Fibroblast of pulmonary artery (primary cell): ENCODE measurements at regions not wholly inside any gene's neighbourhood (a gene's known extent, or its start where the extent isn't known, plus 50 kb on each side); places are given as distances from the start of the nearest gene placed in this dataset.

Source experiments
- DNase-seq: peaks from one replicate; pipeline ENCODE4 v3.0.0-alpha.2; 2010; ENCODE audit warnings: low read depth
- H3K4me3 ChIP-seq: replicated peaks from 2 replicates; pipeline ENCODE4 v1.5.1; 2011; ENCODE audit warnings: low read depth, mild to moderate bottlenecking, control low read depth, low read length, moderate library complexity
- TF ChIP-seq, protein P1 (sequence below): IDR thresholded peaks from 2 replicates; pipeline ENCODE4 v1.5.1; 2011; ENCODE audit warnings: mild to moderate bottlenecking, control low read depth, low read length, inconsistent platforms; ENCODE audit errors: missing control alignments

DNA sequence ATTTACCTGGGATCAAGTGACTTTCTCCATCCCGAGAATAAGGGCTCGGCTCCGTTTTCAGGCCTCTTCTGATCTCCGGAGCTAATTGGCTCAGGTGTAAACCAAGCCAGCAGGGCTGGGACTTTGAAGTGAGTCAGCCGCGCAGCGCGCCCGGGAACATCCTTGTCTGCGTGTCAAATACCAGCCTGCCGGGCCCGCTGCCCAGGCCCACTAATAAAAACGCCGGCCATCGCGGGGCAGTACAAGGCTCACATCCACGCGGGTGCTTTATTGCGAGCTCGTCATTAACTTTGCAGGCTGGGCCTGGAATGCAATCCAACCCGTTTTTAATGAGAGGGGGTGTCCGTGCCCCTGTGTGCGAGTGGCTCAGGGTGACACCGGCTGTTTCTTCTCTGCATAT, 416.8 kb downstream of the IRX2 start:
- TF ChIP-seq, protein P1, sequence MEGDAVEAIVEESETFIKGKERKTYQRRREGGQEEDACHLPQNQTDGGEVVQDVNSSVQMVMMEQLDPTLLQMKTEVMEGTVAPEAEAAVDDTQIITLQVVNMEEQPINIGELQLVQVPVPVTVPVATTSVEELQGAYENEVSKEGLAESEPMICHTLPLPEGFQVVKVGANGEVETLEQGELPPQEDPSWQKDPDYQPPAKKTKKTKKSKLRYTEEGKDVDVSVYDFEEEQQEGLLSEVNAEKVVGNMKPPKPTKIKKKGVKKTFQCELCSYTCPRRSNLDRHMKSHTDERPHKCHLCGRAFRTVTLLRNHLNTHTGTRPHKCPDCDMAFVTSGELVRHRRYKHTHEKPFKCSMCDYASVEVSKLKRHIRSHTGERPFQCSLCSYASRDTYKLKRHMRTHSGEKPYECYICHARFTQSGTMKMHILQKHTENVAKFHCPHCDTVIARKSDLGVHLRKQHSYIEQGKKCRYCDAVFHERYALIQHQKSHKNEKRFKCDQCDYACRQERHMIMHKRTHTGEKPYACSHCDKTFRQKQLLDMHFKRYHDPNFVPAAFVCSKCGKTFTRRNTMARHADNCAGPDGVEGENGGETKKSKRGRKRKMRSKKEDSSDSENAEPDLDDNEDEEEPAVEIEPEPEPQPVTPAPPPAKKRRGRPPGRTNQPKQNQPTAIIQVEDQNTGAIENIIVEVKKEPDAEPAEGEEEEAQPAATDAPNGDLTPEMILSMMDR = no peak
- no peak for DNase-seq
- H3K4me3 ChIP-seq = no peak overlapping the region

DNA sequence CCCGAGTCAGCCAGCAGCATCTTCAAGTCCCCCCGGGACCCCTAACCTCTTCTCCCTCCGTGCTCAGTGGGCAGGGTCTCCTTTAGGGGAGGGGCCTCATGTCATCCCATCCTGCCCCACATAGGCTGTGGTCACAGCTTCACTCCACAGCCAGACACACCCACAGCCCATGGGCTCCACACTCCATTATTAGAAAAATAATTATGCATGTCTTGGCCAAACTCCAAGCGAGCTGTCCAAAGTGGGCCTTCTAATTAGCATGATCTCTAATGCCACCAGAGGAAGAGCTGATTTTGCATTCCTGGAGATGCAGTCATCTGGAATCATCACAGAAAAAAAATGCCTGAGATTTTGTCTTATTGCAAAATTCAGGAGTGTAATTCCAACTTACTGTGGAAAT, 418.2 kb downstream of the IRX2 start:
- TF ChIP-seq, protein P1 = no peak
- DNase-seq = no peak
- H3K4me3 ChIP-seq = no peak overlapping the region

DNA sequence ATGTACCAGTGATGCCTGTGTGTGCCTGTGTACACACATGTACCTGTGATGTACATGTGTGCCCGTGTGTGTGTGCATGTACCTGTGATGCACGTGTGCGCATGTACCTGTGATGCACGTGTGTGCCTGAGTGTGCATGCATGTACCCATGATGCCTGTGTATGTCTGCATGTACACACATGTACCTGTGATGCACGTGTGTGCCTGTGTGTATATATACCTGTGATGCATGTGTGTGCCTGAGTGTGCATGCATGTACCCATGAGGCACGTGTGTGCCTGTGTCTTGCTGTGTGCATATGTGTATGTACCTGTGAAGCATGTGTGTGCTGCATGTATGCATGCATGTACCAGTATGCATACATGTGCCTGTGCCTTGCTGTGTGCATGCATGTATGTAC, 419.0 kb downstream of the IRX2 start:
- no peak overlapping the region for H3K4me3 ChIP-seq
- no peak for DNase-seq
- TF ChIP-seq, protein P1 = no peak

DNA sequence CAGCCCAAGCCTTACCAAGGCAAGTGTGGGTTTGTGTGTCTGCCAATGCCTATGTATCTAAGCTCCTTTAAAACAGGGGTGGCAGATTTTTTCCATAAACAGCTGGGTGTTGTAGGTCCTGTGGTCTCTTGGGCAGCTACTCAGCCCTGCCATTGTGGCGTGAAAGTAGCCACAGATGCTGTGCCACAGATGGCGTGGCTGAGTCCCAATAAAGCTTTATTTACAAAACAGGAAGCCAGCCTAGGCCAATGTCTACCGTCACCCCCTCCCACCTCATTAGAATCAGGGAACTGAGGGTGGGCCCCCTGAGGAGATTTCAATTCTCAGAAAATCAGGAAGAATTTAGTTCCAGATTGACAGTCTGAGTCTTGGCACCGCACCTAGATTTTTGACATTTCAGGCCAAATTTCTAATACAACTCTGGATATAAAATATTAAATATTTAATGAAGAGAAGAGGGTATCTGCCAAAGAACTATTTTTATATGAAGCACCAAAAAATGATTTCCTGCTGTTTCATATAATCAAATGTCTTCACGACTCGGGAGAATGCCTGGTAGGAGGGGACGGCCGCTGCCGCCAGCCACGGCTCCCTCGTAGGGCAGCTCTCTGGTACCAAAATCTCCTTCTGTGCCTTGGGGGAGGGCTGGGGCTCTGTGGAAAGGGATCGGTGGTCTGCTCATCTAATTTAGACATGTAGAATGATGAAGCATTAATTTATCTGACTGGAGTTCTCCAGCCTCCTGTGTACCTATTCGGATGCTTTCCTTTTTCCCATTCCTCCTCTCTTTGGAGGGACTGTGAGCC, 420.9 kb downstream of the IRX2 start:
- TF ChIP-seq, protein P1 = no peak
- no peak for DNase-seq
- H3K4me3 ChIP-seq = no peak overlapping the region

DNA sequence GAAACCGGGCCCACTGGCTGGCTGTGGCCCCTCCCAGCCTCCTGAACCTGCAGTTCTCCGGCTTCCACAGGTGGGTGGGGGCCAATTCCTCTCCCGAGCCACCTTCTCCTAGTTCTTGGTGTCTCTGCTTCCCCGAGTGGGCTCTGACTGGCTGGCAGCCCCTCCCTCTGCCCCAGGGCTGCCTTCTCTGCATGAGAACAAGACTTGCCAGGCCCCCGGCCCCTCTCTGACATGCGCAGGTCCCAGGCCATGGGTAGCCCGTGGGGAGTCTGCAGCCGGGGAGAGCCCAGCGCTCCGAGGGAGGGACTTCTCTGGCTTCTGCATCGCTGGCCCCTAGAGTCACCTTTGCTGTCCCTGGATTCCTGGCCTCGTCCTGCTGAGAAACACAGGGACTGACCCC, 421.7 kb downstream of the IRX2 start:
- DNase-seq = no peak
- no peak overlapping the region for H3K4me3 ChIP-seq
- TF ChIP-seq, protein P1 = no peak

DNA sequence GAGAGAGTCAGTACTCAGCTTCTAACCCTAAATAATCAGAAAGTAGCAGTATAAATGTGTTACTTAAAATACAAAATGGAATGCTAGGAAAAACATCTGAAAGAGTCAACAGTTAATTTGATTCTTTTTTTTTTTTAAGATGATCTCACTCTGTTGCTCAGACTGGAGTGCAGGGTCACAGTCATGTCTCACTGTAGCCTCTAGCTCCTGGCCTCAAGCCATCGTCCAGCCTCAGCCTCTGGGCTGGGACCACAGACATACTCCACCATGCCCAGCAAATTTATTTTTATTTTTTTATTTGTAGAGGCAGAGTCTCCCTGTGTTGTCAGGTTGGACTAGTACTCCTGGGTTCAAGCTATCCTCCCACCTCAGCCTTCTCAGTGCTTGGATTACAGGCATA, 424.9 kb downstream of the IRX2 start:
- H3K4me3 ChIP-seq = no peak overlapping the region

DNA sequence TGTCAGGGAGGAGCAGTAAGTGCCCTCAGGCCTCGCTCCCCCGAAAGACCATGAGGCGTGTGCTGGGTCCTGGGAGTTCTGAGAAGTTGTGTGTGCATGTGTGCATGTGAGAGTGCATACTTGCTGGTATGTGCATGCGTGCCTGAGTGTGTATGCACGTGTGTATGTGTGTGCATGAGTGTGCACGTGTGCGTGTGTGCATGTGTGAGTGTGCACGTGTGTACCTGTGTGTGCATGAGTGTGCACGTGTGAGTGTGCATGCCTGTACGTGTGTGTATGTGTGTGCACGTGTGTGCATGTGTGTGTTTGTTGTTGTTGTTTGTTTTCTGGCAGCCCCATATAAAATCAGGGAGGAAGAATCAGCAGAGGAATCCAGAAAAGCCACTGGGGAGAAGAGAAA, 426.7 kb downstream of the IRX2 start:
- TF ChIP-seq, protein P1 = no peak
- H3K4me3 ChIP-seq = no peak overlapping the region
- no peak for DNase-seq

More for the DNA sequence above, 424.9 kb downstream of the IRX2 start:
- TF ChIP-seq, protein P1 = no peak
- DNase-seq = no peak
